Renal cortex interstitium (tissue), 11 donors: ENCODE measurements at regions not wholly inside any gene's neighbourhood (a gene's known extent, or its start where the extent isn't known, plus 50 kb on each side); places are given as distances from the start of the nearest gene placed in this dataset.
"Not testable (repeated sequence)": the region's sequence is repeated elsewhere in the genome, so short reads cannot be mapped to it uniquely, and the experiment has no call there.

Experiments
- DNase-seq, 11 donors: peaks; one replicate each; pipeline ENCODE4 v3.0.0-alpha.2; 2013; ENCODE audit warnings: low read depth in 9 of 11, low spot score in 4 of 11; ENCODE audit errors: extremely low read depth in 1 of 11

- DNase-seq = no peak
Observed at GRCh38 chr3:147090461-147090860, 315.9 kb downstream of the ZIC4 start.

GRCh38 chr3:147089286-147089685 lies 317.1 kb downstream of the ZIC4 start:
- no peak for DNase-seq

GRCh38 chr3:147059500-147059899 lies 346.8 kb downstream of the ZIC4 start:
- DNase-seq = not testable (repeated sequence)

- DNase-seq = no peak
Observed at GRCh38 chr3:147049821-147050220, 356.5 kb downstream of the ZIC4 start.

- DNase-seq = no peak
Observed at GRCh38 chr3:147049305-147049704, 357.0 kb downstream of the ZIC4 start.

- DNase-seq = no peak
Observed at GRCh38 chr3:147046916-147047315, 359.4 kb downstream of the ZIC4 start.

- no peak for DNase-seq
Observed at GRCh38 chr3:147038481-147038880, 367.9 kb downstream of the ZIC4 start.

GRCh38 chr3:147034359-147034758 lies 372.0 kb downstream of the ZIC4 start:
- no peak for DNase-seq

GRCh38 chr3:147030274-147030673 lies 376.1 kb downstream of the ZIC4 start:
- DNase-seq = no peak

- DNase-seq = no peak
Observed at GRCh38 chr3:147015334-147015733, 391.0 kb downstream of the ZIC4 start.

GRCh38 chr3:147008886-147009285 lies 397.5 kb downstream of the ZIC4 start:
- no peak for DNase-seq

- no peak for DNase-seq
Observed at GRCh38 chr3:147008458-147008857, 397.9 kb downstream of the ZIC4 start.

- DNase-seq = no peak
Observed at GRCh38 chr3:147007736-147008245, 398.6 kb downstream of the ZIC4 start.

- DNase-seq = no peak
Observed at GRCh38 chr3:147002721-147003120, 397.6 kb upstream of the PLSCR5 start.

- DNase-seq = no peak
Observed at GRCh38 chr3:147000274-147000673, 395.1 kb upstream of the PLSCR5 start.

- DNase-seq = no peak
Observed at GRCh38 chr3:146991907-146992306, 386.8 kb upstream of the PLSCR5 start.

- no peak for DNase-seq
Observed at GRCh38 chr3:146975476-146975875, 370.3 kb upstream of the PLSCR5 start.

- DNase-seq = no peak
Observed at GRCh38 chr3:146975032-146975431, 369.9 kb upstream of the PLSCR5 start.

- no peak for DNase-seq
Observed at GRCh38 chr3:146974001-146974400, 368.9 kb upstream of the PLSCR5 start.

GRCh38 chr3:146972726-146973125 lies 367.6 kb upstream of the PLSCR5 start:
- no peak for DNase-seq

- DNase-seq = no peak
Observed at GRCh38 chr3:146970236-146970635, 365.1 kb upstream of the PLSCR5 start.

GRCh38 chr3:146969356-146969755 lies 364.2 kb upstream of the PLSCR5 start:
- DNase-seq = no peak
